BLaER1 (cell line): ENCODE measurements at regions not wholly inside any gene's neighbourhood (a gene's known extent, or its start where the extent isn't known, plus 50 kb on each side); places are given as distances from the start of the nearest gene placed in this dataset.
A peak's percentile ranks its signal among the peaks of the same experiment; 100 is the strongest.
"Not testable (repeated sequence)": the region's sequence is repeated elsewhere in the genome, so short reads cannot be mapped to it uniquely, and the experiment has no call there.

ENCODE experiments used
- H3K27ac ChIP-seq: shearing (Covaris generic); formaldehyde crosslinking; 2 replicates; pipeline ENCODE4 v1.8.1; 2022
- H3K27me3 ChIP-seq: shearing (Covaris generic); formaldehyde crosslinking; 2 replicates; pipeline ENCODE4 v1.8.1; 2022
- H3K36me3 ChIP-seq: shearing (Covaris generic); formaldehyde crosslinking; 2 replicates; pipeline ENCODE4 v1.8.1; 2022
- H3K4me1 ChIP-seq: shearing (Covaris generic); formaldehyde crosslinking; 2 replicates; pipeline ENCODE4 v1.8.1; 2022
- H3K4me2 ChIP-seq: shearing (Covaris generic); formaldehyde crosslinking; 2 replicates; pipeline ENCODE4 v1.8.1; 2022
- H3K4me3 ChIP-seq: shearing (Covaris generic); formaldehyde crosslinking; 2 replicates; pipeline ENCODE4 v1.8.1; 2022
- H3K9ac ChIP-seq: shearing (Covaris generic); formaldehyde crosslinking; 2 replicates; pipeline ENCODE4 v1.8.1; 2022
- H3K9me3 ChIP-seq: shearing (Covaris generic); formaldehyde crosslinking; 2 replicates; pipeline ENCODE4 v1.8.1; 2022
- H4K20me1 ChIP-seq: shearing (Covaris generic); formaldehyde crosslinking; 2 replicates; pipeline ENCODE4 v1.8.1; 2022
- Cebpa-rat ChIP-seq: shearing (Covaris generic); IDR thresholded peaks from 2 replicates; pipeline ENCODE4 v1.8.1; 2022

- Histone ChIP-seq H3K4me2 (no peak overlapping the region), H3K4me3 (no peak overlapping the region), H4K20me1 (no peaks in the 10 kb centered on the region), H3K27me3 (no peaks in the 10 kb centered on the region), H3K9ac (no peak overlapping the region), H3K36me3 (no peaks in the 10 kb centered on the region), H3K4me1 (peaks cover 6% of the 10 kb centered on the region; the same call in 1 of the 2 replicates), H3K9me3 (peaks cover 15% of the 10 kb centered on the region), H3K27ac (no peak overlapping the region)
- no peak for TF ChIP-seq Cebpa-rat
Measured at GRCh38 chr1:117732065-117732797, 126.4 kb downstream of the TENT5C start.

GRCh38 chr1:117732956-117733355 is 127.1 kb downstream of the TENT5C start:
- peaks cover 6% of the 10 kb centered on the region; the same call in 1 of the 2 replicates for H3K4me1 ChIP-seq
- no peaks in the 10 kb centered on the region for H3K36me3 ChIP-seq
- H3K4me3 ChIP-seq: no peak overlapping the region
- peaks cover 11% of the 10 kb centered on the region for H3K9me3 ChIP-seq
- no peak for TF ChIP-seq Cebpa-rat
- H4K20me1 ChIP-seq: no peaks in the 10 kb centered on the region
- H3K9ac ChIP-seq: no peak overlapping the region
- no peak overlapping the region for H3K4me2 ChIP-seq
- H3K27ac ChIP-seq: no peak overlapping the region
- H3K27me3 ChIP-seq: no peaks in the 10 kb centered on the region

GRCh38 chr1:117734403-117734802 is 128.6 kb downstream of the TENT5C start:
- H3K9me3 ChIP-seq: no peaks in the 10 kb centered on the region
- no peaks in the 10 kb centered on the region for H3K36me3 ChIP-seq
- H3K4me3 ChIP-seq: no peak overlapping the region
- peaks cover 6% of the 10 kb centered on the region; the same call in 1 of the 2 replicates for H3K4me1 ChIP-seq
- no peak overlapping the region; the same call in 1 of the 2 replicates for H3K4me2 ChIP-seq
- H3K27me3 ChIP-seq: no peaks in the 10 kb centered on the region
- H3K27ac ChIP-seq: no peak overlapping the region
- no peak overlapping the region for H3K9ac ChIP-seq
- TF ChIP-seq Cebpa-rat: no peak
- H4K20me1 ChIP-seq: no peaks in the 10 kb centered on the region

GRCh38 chr1:117735045-117735992 is 129.5 kb downstream of the TENT5C start:
- no peaks in the 10 kb centered on the region for H3K27me3 ChIP-seq
- H3K27ac ChIP-seq: peak overlapping the region; percentile 31; the same call in 1 of the 2 replicates
- H3K9me3 ChIP-seq: no peaks in the 10 kb centered on the region
- no peak for TF ChIP-seq Cebpa-rat
- peak overlapping the region; percentile 56 for H3K4me2 ChIP-seq
- H3K4me3 ChIP-seq: peak overlapping the region; percentile 48
- H3K36me3 ChIP-seq: no peaks in the 10 kb centered on the region
- peaks cover 6% of the 10 kb centered on the region; the same call in 1 of the 2 replicates for H3K4me1 ChIP-seq
- H3K9ac ChIP-seq: peak overlapping the region; percentile 8; the same call in 1 of the 2 replicates
- no peaks in the 10 kb centered on the region for H4K20me1 ChIP-seq

- H3K4me2 ChIP-seq: no peak overlapping the region
Measured at GRCh38 chr1:117739504-117739903, 133.7 kb downstream of the TENT5C start.

GRCh38 chr1:117740496-117740895 is 134.6 kb downstream of the TENT5C start:
- Histone ChIP-seq H3K36me3 (no peaks in the 10 kb centered on the region), H3K4me2 (no peak overlapping the region), H3K9ac (no peak overlapping the region), H3K4me3 (no peak overlapping the region), H3K4me1 (no peaks in the 10 kb centered on the region), H4K20me1 (no peaks in the 10 kb centered on the region), H3K27me3 (no peaks in the 10 kb centered on the region), H3K9me3 (no peaks in the 10 kb centered on the region), H3K27ac (no peak overlapping the region)
- TF ChIP-seq Cebpa-rat: no peak

More at GRCh38 chr1:117739504-117739903, 133.7 kb downstream of the TENT5C start:
- Histone ChIP-seq H3K27me3 (no peaks in the 10 kb centered on the region), H3K4me3 (no peak overlapping the region), H3K36me3 (no peaks in the 10 kb centered on the region), H3K9me3 (no peaks in the 10 kb centered on the region), H3K27ac (no peak overlapping the region), H3K9ac (no peak overlapping the region), H4K20me1 (no peaks in the 10 kb centered on the region), H3K4me1 (peaks cover 4% of the 10 kb centered on the region; the same call in 1 of the 2 replicates)
- TF ChIP-seq Cebpa-rat: no peak

GRCh38 chr1:117746565-117746964 is 140.7 kb downstream of the TENT5C start:
- H3K36me3 ChIP-seq, H3K4me1 ChIP-seq, H3K9ac ChIP-seq, H4K20me1 ChIP-seq, H3K27ac ChIP-seq, H3K4me3 ChIP-seq, H3K27me3 ChIP-seq, H3K4me2 ChIP-seq: not testable (repeated sequence)
- peaks cover 18% of the 10 kb centered on the region for H3K9me3 ChIP-seq

GRCh38 chr1:117747605-117748004 is 141.8 kb downstream of the TENT5C start:
- no peak for TF ChIP-seq Cebpa-rat

GRCh38 chr1:117751321-117751720 is 145.5 kb downstream of the TENT5C start:
- Histone ChIP-seq H3K36me3 (no peaks in the 10 kb centered on the region), H3K27ac (no peak overlapping the region), H3K4me2 (no peak overlapping the region), H3K4me3 (no peak overlapping the region), H3K27me3 (no peaks in the 10 kb centered on the region), H4K20me1 (no peaks in the 10 kb centered on the region), H3K9me3 (peaks cover 18% of the 10 kb centered on the region), H3K9ac (no peak overlapping the region), H3K4me1 (no peaks in the 10 kb centered on the region)
- TF ChIP-seq Cebpa-rat: no peak

More at GRCh38 chr1:117747605-117748004, 141.8 kb downstream of the TENT5C start:
- Histone ChIP-seq H3K9ac (no peak overlapping the region), H3K27me3 (no peaks in the 10 kb centered on the region), H4K20me1 (no peaks in the 10 kb centered on the region), H3K4me3 (no peak overlapping the region), H3K27ac (no peak overlapping the region), H3K9me3 (peaks cover 18% of the 10 kb centered on the region), H3K36me3 (no peaks in the 10 kb centered on the region), H3K4me2 (no peak overlapping the region), H3K4me1 (no peaks in the 10 kb centered on the region)

GRCh38 chr1:117752661-117753060 is 146.8 kb downstream of the TENT5C start:
- no peak overlapping the region for H3K4me3 ChIP-seq
- H3K9ac ChIP-seq: no peak overlapping the region
- no peak for TF ChIP-seq Cebpa-rat
- no peaks in the 10 kb centered on the region for H4K20me1 ChIP-seq
- H3K4me2 ChIP-seq: no peak overlapping the region
- H3K4me1 ChIP-seq: no peaks in the 10 kb centered on the region
- peaks cover 7% of the 10 kb centered on the region for H3K9me3 ChIP-seq
- H3K27ac ChIP-seq: no peak overlapping the region
- no peaks in the 10 kb centered on the region for H3K27me3 ChIP-seq
- no peaks in the 10 kb centered on the region for H3K36me3 ChIP-seq
